ENCODE measurements at regions not wholly inside any gene's neighbourhood (a gene's known extent, or its start where the extent isn't known, plus 50 kb on each side); places are given as distances from the start of the nearest gene placed in this dataset.

GRCh38 chr9:99361817-99362216 lies 139.7 kb downstream of the SEC61B start:
- TF ChIP-seq, protein P1, sequence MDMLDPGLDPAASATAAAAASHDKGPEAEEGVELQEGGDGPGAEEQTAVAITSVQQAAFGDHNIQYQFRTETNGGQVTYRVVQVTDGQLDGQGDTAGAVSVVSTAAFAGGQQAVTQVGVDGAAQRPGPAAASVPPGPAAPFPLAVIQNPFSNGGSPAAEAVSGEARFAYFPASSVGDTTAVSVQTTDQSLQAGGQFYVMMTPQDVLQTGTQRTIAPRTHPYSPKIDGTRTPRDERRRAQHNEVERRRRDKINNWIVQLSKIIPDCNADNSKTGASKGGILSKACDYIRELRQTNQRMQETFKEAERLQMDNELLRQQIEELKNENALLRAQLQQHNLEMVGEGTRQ (IDR thresholded peaks at IDR 0.05; ENCODE audit: low read length): no peak
- TF ChIP-seq CTCF (IDR thresholded peaks at IDR 0.05; ENCODE audit: control extremely low read depth in 1 of 3, insufficient read depth in 1 of 3, low read depth in 1 of 3, low read length in 3 of 3) (no peak), ZNF274 (IDR thresholded peaks at IDR 0.05; ENCODE audit: borderline replicate concordance, extremely low read depth, low read length) (no peak), POLR2AphosphoS5 (IDR thresholded peaks at IDR 0.05; ENCODE audit: low read depth, low read length) (no peak)
